ENCODE measurements at regions not wholly inside any gene's neighbourhood (a gene's known extent, or its start where the extent isn't known, plus 50 kb on each side); places are given as distances from the start of the nearest gene placed in this dataset.

- no peak for TF ChIP-seq CTCF (IDR thresholded peaks at IDR 0.05; ENCODE audit: low read depth, low read length)
- Histone ChIP-seq H3K27ac (no peak overlapping the region), H3K9me3 (ENCODE audit: severe bottlenecking) (no peaks in the 10 kb centered on the region), H3K4me3 (ENCODE audit: low read depth, low read length) (no peak overlapping the region), H3K27me3 (ENCODE audit: insufficient read depth, low read depth, severe bottlenecking) (no peaks in the 10 kb centered on the region), H3K36me3 (no peaks in the 10 kb centered on the region)
- no peak for DNase-seq
These were observed 280.9 kb downstream of the MAP2K4 start for GRCh38 chr17:12301551-12301950.

- Histone ChIP-seq H3K27ac (no peak overlapping the region), H3K9me3 (ENCODE audit: severe bottlenecking) (no peaks in the 10 kb centered on the region), H3K36me3 (no peaks in the 10 kb centered on the region), H3K4me3 (ENCODE audit: low read depth, low read length) (no peak overlapping the region), H3K27me3 (ENCODE audit: insufficient read depth, low read depth, severe bottlenecking) (no peaks in the 10 kb centered on the region)
- no peak for DNase-seq
- TF ChIP-seq CTCF (IDR thresholded peaks at IDR 0.05; ENCODE audit: low read depth, low read length): no peak
These were observed 282.0 kb downstream of the MAP2K4 start for GRCh38 chr17:12302711-12303110.

GRCh38 chr17:12310811-12311210 is 290.1 kb downstream of the MAP2K4 start:
- Histone ChIP-seq H3K36me3 (no peaks in the 10 kb centered on the region), H3K4me3 (ENCODE audit: low read depth, low read length) (no peak overlapping the region), H3K27me3 (ENCODE audit: insufficient read depth, low read depth, severe bottlenecking) (no peaks in the 10 kb centered on the region), H3K9me3 (ENCODE audit: severe bottlenecking) (no peaks in the 10 kb centered on the region), H3K27ac (no peak overlapping the region)
- no peak for TF ChIP-seq CTCF (IDR thresholded peaks at IDR 0.05; ENCODE audit: low read depth, low read length)
- no peak for DNase-seq

- Histone ChIP-seq H3K27me3 (ENCODE audit: insufficient read depth, low read depth, severe bottlenecking) (no peaks in the 10 kb centered on the region), H3K27ac (no peak overlapping the region), H3K4me3 (ENCODE audit: low read depth, low read length) (no peak overlapping the region), H3K36me3 (no peaks in the 10 kb centered on the region), H3K9me3 (ENCODE audit: severe bottlenecking) (no peaks in the 10 kb centered on the region)
- TF ChIP-seq CTCF (IDR thresholded peaks at IDR 0.05; ENCODE audit: low read depth, low read length): no peak
- no peak for DNase-seq
These were observed 292.0 kb downstream of the MAP2K4 start for GRCh38 chr17:12312692-12313091.

GRCh38 chr17:12313786-12314185 is 293.1 kb downstream of the MAP2K4 start:
- no peak overlapping the region for H3K27ac ChIP-seq
- no peak for TF ChIP-seq CTCF (IDR thresholded peaks at IDR 0.05; ENCODE audit: low read depth, low read length)
- H3K27me3 ChIP-seq (ENCODE audit: insufficient read depth, low read depth, severe bottlenecking): no peaks in the 10 kb centered on the region
- no peak for DNase-seq
- H3K9me3 ChIP-seq (ENCODE audit: severe bottlenecking): no peaks in the 10 kb centered on the region
- H3K4me3 ChIP-seq (ENCODE audit: low read depth, low read length): no peak overlapping the region
- no peaks in the 10 kb centered on the region for H3K36me3 ChIP-seq

GRCh38 chr17:12316021-12316420 is 295.3 kb downstream of the MAP2K4 start:
- DNase-seq: no peak

More at GRCh38 chr17:12316021-12316420, 295.3 kb downstream of the MAP2K4 start:
- H3K36me3 ChIP-seq: no peaks in the 10 kb centered on the region
- no peaks in the 10 kb centered on the region for H3K27me3 ChIP-seq (ENCODE audit: insufficient read depth, low read depth, severe bottlenecking)
- no peak for TF ChIP-seq CTCF (IDR thresholded peaks at IDR 0.05; ENCODE audit: low read depth, low read length)
- H3K4me3 ChIP-seq (ENCODE audit: low read depth, low read length): no peak overlapping the region
- no peak overlapping the region for H3K27ac ChIP-seq
- H3K9me3 ChIP-seq (ENCODE audit: severe bottlenecking): no peaks in the 10 kb centered on the region

Measured in WERI-Rb-1 (cell line).